ENCODE measurements at regions not wholly inside any gene's neighbourhood (a gene's known extent, or its start where the extent isn't known, plus 50 kb on each side); places are given as distances from the start of the nearest gene placed in this dataset.

GRCh38 chr6:150715133-150715532 is 115.4 kb downstream of the PLEKHG1 start:
- TF ChIP-seq CTCF (IDR thresholded peaks at IDR 0.05; ENCODE audit: insufficient read depth, low read depth, low read length, missing control alignments) = no peak
- no peak overlapping the region for H3K4me3 ChIP-seq (ENCODE audit: low read length)
- DNase-seq (ENCODE audit: low read depth) = no peak

GRCh38 chr6:150717419-150717818 is 117.7 kb downstream of the PLEKHG1 start:
- TF ChIP-seq CTCF (IDR thresholded peaks at IDR 0.05; ENCODE audit: insufficient read depth, low read depth, low read length, missing control alignments) = no peak
- peak; percentile 22 for DNase-seq (ENCODE audit: low read depth)
- H3K4me3 ChIP-seq (ENCODE audit: low read length) = no peak overlapping the region

GRCh38 chr6:150719099-150719766 is 119.5 kb downstream of the PLEKHG1 start:
- DNase-seq (ENCODE audit: low read depth) = no peak
- no peak overlapping the region for H3K4me3 ChIP-seq (ENCODE audit: low read length)
- TF ChIP-seq CTCF (IDR thresholded peaks at IDR 0.05; ENCODE audit: insufficient read depth, low read depth, low read length, missing control alignments) = no peak

GRCh38 chr6:150719831-150720230 is 120.1 kb downstream of the PLEKHG1 start:
- DNase-seq (ENCODE audit: low read depth) = no peak
- TF ChIP-seq CTCF (IDR thresholded peaks at IDR 0.05; ENCODE audit: insufficient read depth, low read depth, low read length, missing control alignments) = no peak
- no peak overlapping the region for H3K4me3 ChIP-seq (ENCODE audit: low read length)

- no peak overlapping the region for H3K4me3 ChIP-seq (ENCODE audit: low read length)
- TF ChIP-seq CTCF (IDR thresholded peaks at IDR 0.05; ENCODE audit: insufficient read depth, low read depth, low read length, missing control alignments) = peak; percentile 10
- DNase-seq (ENCODE audit: low read depth) = peak; percentile 88
Observed at GRCh38 chr6:150720774-150721233, 121.1 kb downstream of the PLEKHG1 start.

GRCh38 chr6:150721418-150722266 is 122.0 kb downstream of the PLEKHG1 start:
- no peak for DNase-seq (ENCODE audit: low read depth)

More at GRCh38 chr6:150721418-150722266, 122.0 kb downstream of the PLEKHG1 start:
- TF ChIP-seq CTCF (IDR thresholded peaks at IDR 0.05; ENCODE audit: insufficient read depth, low read depth, low read length, missing control alignments) = no peak
- H3K4me3 ChIP-seq (ENCODE audit: low read length) = no peak overlapping the region
